ENCODE measurements at regions not wholly inside any gene's neighbourhood (a gene's known extent, or its start where the extent isn't known, plus 50 kb on each side); places are given as distances from the start of the nearest gene placed in this dataset.
"Not testable (repeated sequence)": the region's sequence is repeated elsewhere in the genome, so short reads cannot be mapped to it uniquely, and the experiment has no call there.

GRCh38 chr13:90645582-90645981 is 701.9 kb upstream of the MIR17HG start:
- Histone ChIP-seq H3K36me3 (ENCODE audit: insufficient read depth, low read length) (no peaks in the 10 kb centered on the region), H3K9me3 (ENCODE audit: control insufficient read depth, insufficient read depth, low read length) (no peaks in the 10 kb centered on the region), H3K9ac (ENCODE audit: low read depth, low read length) (no peak overlapping the region), H3K4me1 (ENCODE audit: insufficient read depth, low read length) (no peaks in the 10 kb centered on the region)

GRCh38 chr13:90648497-90648896 is 699.0 kb upstream of the MIR17HG start:
- Histone ChIP-seq H3K9ac (ENCODE audit: low read depth, low read length) (no peak overlapping the region), H3K4me1 (ENCODE audit: insufficient read depth, low read length) (no peaks in the 10 kb centered on the region), H3K9me3 (ENCODE audit: control insufficient read depth, insufficient read depth, low read length) (peaks cover 9% of the 10 kb centered on the region; the same call in 1 of the 2 replicates), H3K36me3 (ENCODE audit: insufficient read depth, low read length) (no peaks in the 10 kb centered on the region)

GRCh38 chr13:90652036-90652435 is 695.5 kb upstream of the MIR17HG start:
- Histone ChIP-seq H3K9ac (ENCODE audit: low read depth, low read length) (no peak overlapping the region), H3K4me1 (ENCODE audit: insufficient read depth, low read length) (no peaks in the 10 kb centered on the region), H3K9me3 (ENCODE audit: control insufficient read depth, insufficient read depth, low read length) (peaks cover 9% of the 10 kb centered on the region; the same call in 1 of the 2 replicates), H3K36me3 (ENCODE audit: insufficient read depth, low read length) (no peaks in the 10 kb centered on the region)

GRCh38 chr13:90654970-90655369 is 692.5 kb upstream of the MIR17HG start:
- Histone ChIP-seq H3K9me3 (ENCODE audit: control insufficient read depth, insufficient read depth, low read length) (peaks cover 9% of the 10 kb centered on the region; the same call in 1 of the 2 replicates), H3K36me3 (ENCODE audit: insufficient read depth, low read length) (no peaks in the 10 kb centered on the region), H3K4me1 (ENCODE audit: insufficient read depth, low read length) (no peaks in the 10 kb centered on the region), H3K9ac (ENCODE audit: low read depth, low read length) (no peak overlapping the region)

GRCh38 chr13:90664200-90664599 is 683.3 kb upstream of the MIR17HG start:
- H3K9me3 ChIP-seq (ENCODE audit: control insufficient read depth, insufficient read depth, low read length); H3K36me3 ChIP-seq (ENCODE audit: insufficient read depth, low read length); H3K4me1 ChIP-seq (ENCODE audit: insufficient read depth, low read length); H3K9ac ChIP-seq (ENCODE audit: low read depth, low read length): not testable (repeated sequence)

GRCh38 chr13:90673746-90674145 is 673.7 kb upstream of the MIR17HG start:
- H3K36me3 ChIP-seq (ENCODE audit: insufficient read depth, low read length), result no peaks in the 10 kb centered on the region
- no peaks in the 10 kb centered on the region for H3K4me1 ChIP-seq (ENCODE audit: insufficient read depth, low read length)
- H3K9ac ChIP-seq (ENCODE audit: low read depth, low read length), result no peak overlapping the region
- H3K9me3 ChIP-seq (ENCODE audit: control insufficient read depth, insufficient read depth, low read length), result no peaks in the 10 kb centered on the region; the same call in 1 of the 2 replicates

GRCh38 chr13:90675129-90675528 is 672.4 kb upstream of the MIR17HG start:
- no peaks in the 10 kb centered on the region for H3K36me3 ChIP-seq (ENCODE audit: insufficient read depth, low read length)
- no peak overlapping the region for H3K9ac ChIP-seq (ENCODE audit: low read depth, low read length)
- H3K9me3 ChIP-seq (ENCODE audit: control insufficient read depth, insufficient read depth, low read length), result no peaks in the 10 kb centered on the region; the same call in 1 of the 2 replicates
- H3K4me1 ChIP-seq (ENCODE audit: insufficient read depth, low read length), result no peaks in the 10 kb centered on the region

- Histone ChIP-seq H3K4me1 (ENCODE audit: insufficient read depth, low read length) (no peaks in the 10 kb centered on the region), H3K9ac (ENCODE audit: low read depth, low read length) (no peak overlapping the region), H3K9me3 (ENCODE audit: control insufficient read depth, insufficient read depth, low read length) (no peaks in the 10 kb centered on the region), H3K36me3 (ENCODE audit: insufficient read depth, low read length) (no peaks in the 10 kb centered on the region)
Observed at GRCh38 chr13:90680826-90681225, 666.7 kb upstream of the MIR17HG start.

- H3K4me1 ChIP-seq (ENCODE audit: insufficient read depth, low read length), result no peaks in the 10 kb centered on the region
Observed at GRCh38 chr13:90683711-90684131, 663.8 kb upstream of the MIR17HG start.

GRCh38 chr13:90686442-90686841 is 661.0 kb upstream of the MIR17HG start:
- Histone ChIP-seq H3K9ac (ENCODE audit: low read depth, low read length) (no peak overlapping the region), H3K9me3 (ENCODE audit: control insufficient read depth, insufficient read depth, low read length) (no peaks in the 10 kb centered on the region), H3K4me1 (ENCODE audit: insufficient read depth, low read length) (no peaks in the 10 kb centered on the region)

More at GRCh38 chr13:90683711-90684131, 663.8 kb upstream of the MIR17HG start:
- no peaks in the 10 kb centered on the region for H3K36me3 ChIP-seq (ENCODE audit: insufficient read depth, low read length)
- H3K9me3 ChIP-seq (ENCODE audit: control insufficient read depth, insufficient read depth, low read length), result no peaks in the 10 kb centered on the region
- no peak overlapping the region for H3K9ac ChIP-seq (ENCODE audit: low read depth, low read length)

GRCh38 chr13:90689111-90689510 is 658.4 kb upstream of the MIR17HG start:
- H3K4me1 ChIP-seq (ENCODE audit: insufficient read depth, low read length), result no peaks in the 10 kb centered on the region
- no peaks in the 10 kb centered on the region for H3K36me3 ChIP-seq (ENCODE audit: insufficient read depth, low read length)
- H3K9me3 ChIP-seq (ENCODE audit: control insufficient read depth, insufficient read depth, low read length), result no peaks in the 10 kb centered on the region
- H3K9ac ChIP-seq (ENCODE audit: low read depth, low read length), result no peak overlapping the region

More at GRCh38 chr13:90686442-90686841, 661.0 kb upstream of the MIR17HG start:
- no peaks in the 10 kb centered on the region for H3K36me3 ChIP-seq (ENCODE audit: insufficient read depth, low read length)

GRCh38 chr13:90690458-90691080 is 656.9 kb upstream of the MIR17HG start:
- Histone ChIP-seq H3K9ac (ENCODE audit: low read depth, low read length) (no peak overlapping the region), H3K36me3 (ENCODE audit: insufficient read depth, low read length) (no peaks in the 10 kb centered on the region), H3K4me1 (ENCODE audit: insufficient read depth, low read length) (no peaks in the 10 kb centered on the region), H3K9me3 (ENCODE audit: control insufficient read depth, insufficient read depth, low read length) (no peaks in the 10 kb centered on the region)

GRCh38 chr13:90696254-90696653 is 651.2 kb upstream of the MIR17HG start:
- Histone ChIP-seq H3K9ac (ENCODE audit: low read depth, low read length) (no peak overlapping the region), H3K36me3 (ENCODE audit: insufficient read depth, low read length) (no peaks in the 10 kb centered on the region), H3K4me1 (ENCODE audit: insufficient read depth, low read length) (no peaks in the 10 kb centered on the region), H3K9me3 (ENCODE audit: control insufficient read depth, insufficient read depth, low read length) (no peaks in the 10 kb centered on the region)

GRCh38 chr13:90696656-90697055 is 650.8 kb upstream of the MIR17HG start:
- Histone ChIP-seq H3K36me3 (ENCODE audit: insufficient read depth, low read length) (no peaks in the 10 kb centered on the region), H3K9ac (ENCODE audit: low read depth, low read length) (no peak overlapping the region), H3K9me3 (ENCODE audit: control insufficient read depth, insufficient read depth, low read length) (no peaks in the 10 kb centered on the region), H3K4me1 (ENCODE audit: insufficient read depth, low read length) (no peaks in the 10 kb centered on the region)

GRCh38 chr13:90700340-90700739 is 647.1 kb upstream of the MIR17HG start:
- Histone ChIP-seq H3K4me1 (ENCODE audit: insufficient read depth, low read length) (no peaks in the 10 kb centered on the region), H3K36me3 (ENCODE audit: insufficient read depth, low read length) (no peaks in the 10 kb centered on the region), H3K9me3 (ENCODE audit: control insufficient read depth, insufficient read depth, low read length) (no peaks in the 10 kb centered on the region), H3K9ac (ENCODE audit: low read depth, low read length) (no peak overlapping the region)

All from ES-I3 (cell line).